ENCODE measurements at regions not wholly inside any gene's neighbourhood (a gene's known extent, or its start where the extent isn't known, plus 50 kb on each side); places are given as distances from the start of the nearest gene placed in this dataset.

DNA sequence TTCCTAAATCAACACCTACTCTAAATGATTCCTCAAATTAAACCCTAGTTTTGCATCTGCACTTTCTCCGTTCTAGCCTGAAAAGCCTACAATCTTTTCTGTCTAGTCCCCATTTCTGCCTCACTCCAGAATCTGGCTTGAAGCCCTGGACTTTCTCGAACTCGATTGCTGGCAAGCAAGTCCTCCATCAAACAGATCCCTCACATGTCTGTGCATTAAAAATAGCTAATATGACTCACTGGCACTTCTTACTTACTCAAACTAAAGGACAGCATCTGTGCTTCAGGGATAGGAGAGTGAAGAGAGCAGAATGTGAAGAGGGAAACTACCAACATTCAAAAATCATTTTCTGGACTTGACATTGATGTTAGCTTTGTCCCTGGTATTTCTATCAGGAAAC is 51.8 kb upstream of the CXADR start:
- no peak for TF ChIP-seq POLR2A (IDR thresholded peaks at IDR 0.05; ENCODE audit: low read depth, low read length)
- no peak for TF ChIP-seq POLR2AphosphoS5 (IDR thresholded peaks at IDR 0.05; ENCODE audit: low read depth, low read length)

Measured in GM12892 (cell line).